GM21423 (cell line): ENCODE measurements at regions not wholly inside any gene's neighbourhood (a gene's known extent, or its start where the extent isn't known, plus 50 kb on each side); places are given as distances from the start of the nearest gene placed in this dataset.
"Not testable (repeated sequence)": the region's sequence is repeated elsewhere in the genome, so short reads cannot be mapped to it uniquely, and the experiment has no call there.

Experiments used
- ATAC-seq: cut with Tn5 transposase; IDR thresholded peaks from one replicate; pipeline ENCODE4 v1.9.1; 2021; ENCODE audit warnings: mild to moderate bottlenecking, moderate library complexity; ENCODE audit not compliant: unreplicated experiment

DNA sequence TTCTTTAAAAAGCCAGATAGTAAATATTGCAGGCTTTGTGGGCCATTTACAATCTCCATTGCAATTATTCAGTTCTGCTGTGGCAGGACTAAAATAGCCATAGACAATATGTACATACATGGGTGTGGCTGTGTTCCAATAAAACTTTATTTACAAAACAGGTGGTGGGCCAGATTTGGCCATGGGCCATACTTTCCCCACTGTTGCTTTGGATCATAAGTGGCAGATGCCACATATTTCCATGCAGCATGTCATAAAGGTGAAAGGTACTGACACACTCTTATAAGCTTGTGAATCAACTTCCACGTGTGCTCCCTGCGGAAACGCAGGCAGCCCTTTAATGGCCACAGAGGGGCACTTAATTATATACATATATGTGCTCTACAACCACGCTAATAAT lies 244.4 kb upstream of the FOXN3 start:
- no peak for ATAC-seq

DNA sequence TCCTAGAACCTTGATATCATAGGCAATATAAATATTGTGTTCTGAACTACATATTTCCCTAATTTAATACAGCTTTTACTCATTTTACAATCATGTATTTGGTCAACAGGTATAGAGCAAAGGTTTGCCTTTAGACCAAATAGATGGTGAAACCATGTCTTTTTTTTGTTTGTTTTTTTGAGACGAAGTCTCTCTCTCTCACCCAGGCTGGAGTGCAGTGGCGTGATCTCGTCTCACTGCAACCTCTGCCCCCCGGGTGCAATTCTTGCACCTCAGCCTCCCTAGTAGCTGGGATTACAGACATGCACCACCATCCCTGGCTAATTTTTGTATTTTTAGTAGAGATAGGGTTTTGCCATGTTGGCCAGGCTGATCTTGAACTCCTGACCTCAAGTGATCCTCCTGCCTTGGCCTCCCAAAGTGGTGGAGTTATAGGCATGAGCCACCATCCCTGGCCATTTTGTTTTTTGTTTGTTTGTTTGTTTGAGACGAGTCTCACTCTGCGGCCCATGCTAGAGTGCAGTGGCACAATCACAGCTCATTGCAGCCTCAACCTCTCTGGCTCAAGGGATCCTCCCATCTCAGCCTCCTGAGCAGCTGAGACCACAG lies 243.7 kb upstream of the FOXN3 start:
- ATAC-seq, result not testable (repeated sequence)

DNA sequence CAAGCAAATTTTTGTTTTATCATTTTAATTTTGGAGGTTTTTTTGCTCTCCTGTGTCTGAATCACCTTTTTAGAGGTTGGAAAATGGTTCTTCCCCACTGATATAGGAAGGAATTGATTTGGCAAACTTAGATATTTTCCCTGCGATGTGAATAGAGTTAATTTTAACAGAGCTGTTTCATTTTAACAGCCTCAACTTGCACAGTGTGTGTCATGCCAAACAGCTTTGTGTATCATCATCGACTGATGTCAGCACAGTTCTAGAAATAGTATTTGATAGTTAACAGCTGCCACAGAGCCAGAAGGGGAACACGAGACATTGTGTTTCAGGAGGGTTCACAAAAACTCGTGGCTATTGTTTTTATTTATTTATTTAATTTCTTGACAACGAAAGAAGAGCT lies 243.1 kb upstream of the FOXN3 start:
- no peak for ATAC-seq

DNA sequence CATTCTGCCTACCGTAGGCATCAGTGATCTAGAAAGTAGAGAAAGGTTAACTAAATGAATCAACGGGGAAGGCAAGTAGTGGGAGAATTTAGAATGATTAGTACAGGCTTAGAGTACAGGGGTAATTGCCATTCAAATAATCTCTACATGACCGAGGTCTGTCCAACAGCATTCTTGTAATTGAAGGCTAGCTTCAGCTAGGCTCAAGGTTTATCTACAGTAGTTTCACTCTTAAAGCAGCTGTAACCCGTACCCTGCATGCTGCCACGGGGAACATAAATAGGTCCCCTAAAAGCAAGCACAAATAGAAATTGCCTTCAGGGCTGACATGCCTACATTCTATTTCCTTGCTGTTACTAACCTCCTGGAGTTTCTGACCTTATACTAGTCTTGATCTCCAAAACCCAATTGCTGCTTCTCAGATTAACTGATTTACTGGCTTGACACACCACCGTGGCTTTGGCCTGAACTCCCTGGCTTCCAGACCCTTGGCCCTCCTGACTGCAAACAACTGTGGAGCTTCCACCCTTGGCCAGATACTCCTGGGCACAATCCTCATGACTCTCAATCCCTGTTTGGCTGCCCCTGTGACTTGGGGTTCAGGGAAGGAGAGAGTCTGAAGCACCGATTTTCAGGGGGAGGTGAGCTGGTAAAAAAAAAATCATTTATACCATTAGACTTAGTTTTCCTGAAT lies 242.1 kb upstream of the FOXN3 start:
- ATAC-seq, result no peak

DNA sequence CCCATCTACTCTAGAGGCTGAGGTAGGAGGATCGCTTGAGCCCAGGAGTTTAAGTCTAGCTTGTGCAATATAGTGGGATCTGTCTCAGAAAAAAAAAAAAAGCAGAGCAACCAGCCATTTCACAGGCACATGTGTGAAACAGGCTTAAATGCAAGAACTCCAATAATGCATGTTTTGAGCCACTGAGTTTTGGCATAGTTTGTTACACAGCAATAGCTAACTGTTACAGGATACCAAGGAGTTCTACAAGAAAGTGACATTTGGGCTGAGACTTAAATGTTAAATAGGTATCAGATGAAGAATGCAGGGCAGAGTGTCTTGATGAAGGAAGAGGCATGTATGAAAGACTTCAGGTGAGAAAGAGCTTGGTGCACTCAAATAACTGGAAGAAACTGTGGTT lies 240.0 kb upstream of the FOXN3 start:
- ATAC-seq, result no peak

DNA sequence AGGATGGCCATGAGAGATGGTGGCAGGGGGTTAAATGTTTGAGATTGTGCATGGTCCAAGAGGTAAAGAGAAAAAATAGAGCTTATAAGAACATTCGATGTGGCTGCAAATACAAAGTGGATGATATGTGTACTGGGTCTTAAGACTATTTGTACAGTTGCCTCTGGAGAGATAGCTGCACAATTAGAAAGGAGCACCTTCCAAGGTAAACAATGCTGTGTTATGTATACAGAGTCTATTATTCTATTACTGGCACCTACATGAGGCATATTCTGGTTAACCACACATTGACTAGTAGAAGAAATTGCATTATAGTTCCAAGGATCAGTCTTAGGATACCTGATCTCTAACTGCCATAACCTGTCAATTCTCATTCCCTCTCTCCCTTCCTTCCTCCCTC lies 238.0 kb upstream of the FOXN3 start:
- no peak for ATAC-seq

DNA sequence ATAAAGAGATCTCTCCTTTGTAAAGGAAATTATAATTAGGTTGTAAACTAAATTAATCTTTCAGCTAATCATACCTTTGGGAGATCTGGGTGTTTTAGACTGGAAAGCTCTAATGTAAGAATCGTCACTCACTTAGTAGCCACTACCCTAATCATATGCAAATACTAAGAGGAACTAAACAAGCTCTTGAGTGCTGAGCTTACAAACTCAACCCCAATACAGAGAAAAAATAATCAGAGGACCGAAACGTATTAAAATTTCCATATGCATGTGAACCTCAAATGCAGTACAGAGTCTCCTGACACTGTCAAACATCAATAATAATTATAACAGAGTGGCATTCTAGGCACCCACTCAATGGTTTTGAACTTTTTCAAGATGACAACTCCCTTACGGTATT lies 235.3 kb upstream of the FOXN3 start:
- no peak for ATAC-seq

DNA sequence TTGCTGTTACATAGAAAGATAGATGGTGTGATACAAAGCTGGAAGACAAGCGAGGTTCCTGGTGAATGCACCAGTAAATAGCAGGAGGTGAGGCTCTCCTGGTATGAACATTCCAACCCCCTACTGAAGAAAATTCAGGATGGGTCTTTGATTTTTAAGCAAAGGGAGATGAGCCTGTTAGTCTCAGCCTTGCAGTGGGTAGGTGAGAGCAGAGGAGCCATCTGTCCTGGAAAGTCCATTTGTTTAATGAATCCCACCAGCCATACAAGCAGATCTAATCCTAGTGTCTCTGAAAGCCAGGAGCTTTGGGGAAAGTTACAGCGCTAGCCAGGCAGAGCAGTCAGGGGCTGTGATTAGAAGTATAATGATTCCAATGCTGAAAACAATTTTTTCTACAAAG lies 234.8 kb upstream of the FOXN3 start:
- ATAC-seq, result no peak

DNA sequence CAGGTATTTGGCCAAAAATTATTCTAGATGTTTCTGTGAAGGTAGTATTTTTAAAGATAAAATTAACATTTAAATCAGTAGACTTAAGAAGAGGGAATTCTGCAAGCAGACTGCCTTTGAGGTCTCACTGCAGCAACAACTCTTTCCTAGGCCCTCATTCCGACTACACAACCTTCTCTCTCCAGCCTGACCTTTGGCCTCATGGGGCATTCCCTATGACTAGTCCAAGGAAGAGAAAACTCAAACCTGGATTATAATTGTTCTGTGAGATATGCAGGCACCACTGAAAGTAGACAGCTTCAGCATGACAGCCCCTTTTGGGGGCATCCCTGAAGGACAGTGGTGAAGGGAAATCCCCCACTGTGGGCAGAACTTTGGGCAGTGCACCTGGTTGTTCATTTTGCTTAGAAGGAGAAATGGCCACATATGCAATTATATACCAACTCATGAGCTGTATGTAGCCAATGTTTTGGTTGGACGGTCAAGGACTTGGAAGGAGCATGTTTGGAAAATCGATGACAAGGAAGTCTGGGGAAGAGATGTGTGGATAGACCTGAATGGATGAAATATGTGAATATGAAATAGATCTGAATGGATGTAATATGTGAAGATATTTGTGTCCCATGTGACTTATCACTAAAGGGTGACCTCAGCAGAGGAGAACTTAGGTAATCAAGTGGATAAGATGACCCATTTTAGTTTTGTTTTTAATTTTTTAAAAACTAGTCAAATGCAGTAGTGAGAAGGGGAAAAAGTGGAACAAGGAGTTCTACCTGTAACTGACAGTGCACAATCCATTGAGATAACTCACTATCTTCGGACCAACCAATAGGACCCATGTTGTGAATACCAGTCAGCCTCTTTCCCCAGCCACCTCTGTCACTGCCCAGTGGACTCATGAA lies 233.3 kb upstream of the FOXN3 start:
- ATAC-seq, result peak; percentile 46

DNA sequence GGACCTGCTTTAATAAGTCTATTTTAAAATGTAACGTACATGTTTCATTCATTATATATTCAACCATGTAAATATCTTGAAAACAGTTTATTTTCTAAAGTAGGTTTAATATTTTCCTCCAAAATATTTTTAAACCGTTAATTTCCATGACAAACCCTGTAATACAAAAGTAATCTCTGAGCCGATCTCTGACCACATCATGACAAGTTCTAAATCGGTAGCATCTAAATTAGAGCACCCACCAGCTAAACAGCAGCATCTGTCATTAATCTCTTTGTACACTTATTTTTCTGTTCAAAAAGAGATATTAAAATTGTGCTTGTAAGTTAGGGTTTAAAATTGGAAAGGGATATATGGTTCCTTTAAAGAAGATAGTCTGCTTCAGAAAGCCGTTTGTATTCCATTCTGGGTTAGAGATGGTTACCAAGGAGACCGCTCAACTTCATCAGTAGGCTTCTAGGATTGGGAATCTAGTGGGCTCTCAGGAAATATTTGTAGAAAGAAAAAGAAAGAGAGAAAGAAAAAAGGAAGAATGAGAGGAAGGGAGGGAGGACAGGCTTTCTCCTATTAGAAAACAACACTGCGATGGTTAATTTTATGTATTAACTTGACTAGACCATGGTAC lies 232.5 kb upstream of the FOXN3 start:
- no peak for ATAC-seq

DNA sequence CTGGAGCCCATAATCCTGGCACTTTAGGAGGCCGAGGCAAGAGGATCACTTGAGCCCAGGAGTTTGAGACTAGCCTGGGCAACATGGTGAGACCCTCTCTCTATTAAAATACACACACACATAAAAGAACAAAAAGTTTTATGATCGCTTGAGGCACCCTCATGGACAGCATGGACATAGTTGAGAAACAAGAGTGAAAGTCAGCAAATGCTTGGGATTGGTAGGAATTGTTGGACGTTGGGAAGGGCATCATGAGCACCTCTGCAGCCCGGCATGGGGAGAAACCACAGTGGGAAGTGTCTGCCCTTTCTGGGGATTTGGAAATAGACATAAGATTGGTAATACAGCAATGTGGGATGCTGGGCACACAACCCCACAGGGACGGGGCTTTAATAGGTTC lies 231.9 kb upstream of the FOXN3 start:
- ATAC-seq, result no peak

DNA sequence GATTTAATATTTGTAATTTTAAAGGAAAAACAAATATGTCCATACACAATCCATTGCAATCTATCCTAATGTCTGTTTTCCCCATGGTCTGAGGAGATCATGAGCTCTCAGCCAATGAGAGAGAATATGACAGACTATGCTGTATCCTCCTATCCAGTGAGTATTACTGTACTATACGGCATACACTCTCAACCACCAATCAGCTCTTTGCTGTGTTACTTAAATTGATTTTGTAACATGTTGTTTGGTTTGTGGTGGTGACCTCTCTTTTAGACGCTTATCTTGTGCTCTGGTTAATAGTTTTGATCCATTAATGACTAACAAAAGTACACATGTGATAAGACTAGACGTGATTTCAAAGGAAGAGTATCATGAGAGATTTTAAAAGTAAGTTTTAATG lies 231.5 kb upstream of the FOXN3 start:
- no peak for ATAC-seq

DNA sequence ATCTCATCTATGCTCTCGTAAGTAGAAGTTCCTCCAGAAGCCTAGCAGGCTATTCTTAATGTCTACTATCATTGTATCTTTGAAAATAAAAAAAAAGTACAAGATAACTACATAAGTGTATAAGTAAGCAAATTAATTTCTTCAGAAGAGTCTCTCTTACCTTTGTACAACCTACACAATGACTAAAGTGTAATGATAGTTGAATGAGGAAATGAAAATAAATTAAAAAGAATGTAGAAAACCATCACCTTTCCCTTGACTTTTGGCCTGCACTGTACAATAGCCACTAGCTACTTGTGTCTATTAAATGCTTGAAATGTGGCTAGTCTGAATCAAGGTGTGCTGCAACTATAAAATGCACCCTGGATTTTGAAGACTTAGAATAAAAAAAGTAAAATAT lies 229.9 kb upstream of the FOXN3 start:
- no peak for ATAC-seq

DNA sequence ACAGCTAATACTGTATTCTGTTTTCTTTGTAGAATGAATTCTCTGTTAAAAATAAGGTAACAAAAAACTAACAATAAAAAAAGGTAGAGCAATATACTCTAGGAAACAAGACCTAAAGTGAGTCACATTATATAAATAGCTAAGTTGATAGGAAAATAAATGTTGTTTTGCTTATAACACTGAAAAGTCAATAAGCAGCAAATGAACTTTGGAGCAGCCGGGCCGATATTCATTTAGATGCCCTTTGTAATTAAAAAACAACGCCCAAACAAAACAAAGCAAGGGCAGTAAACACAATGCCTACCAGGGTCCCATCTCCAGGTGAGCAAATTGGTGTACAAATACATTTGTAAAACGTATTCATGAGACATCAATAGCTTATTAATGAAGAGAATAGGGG lies 227.6 kb upstream of the FOXN3 start:
- ATAC-seq, result no peak

DNA sequence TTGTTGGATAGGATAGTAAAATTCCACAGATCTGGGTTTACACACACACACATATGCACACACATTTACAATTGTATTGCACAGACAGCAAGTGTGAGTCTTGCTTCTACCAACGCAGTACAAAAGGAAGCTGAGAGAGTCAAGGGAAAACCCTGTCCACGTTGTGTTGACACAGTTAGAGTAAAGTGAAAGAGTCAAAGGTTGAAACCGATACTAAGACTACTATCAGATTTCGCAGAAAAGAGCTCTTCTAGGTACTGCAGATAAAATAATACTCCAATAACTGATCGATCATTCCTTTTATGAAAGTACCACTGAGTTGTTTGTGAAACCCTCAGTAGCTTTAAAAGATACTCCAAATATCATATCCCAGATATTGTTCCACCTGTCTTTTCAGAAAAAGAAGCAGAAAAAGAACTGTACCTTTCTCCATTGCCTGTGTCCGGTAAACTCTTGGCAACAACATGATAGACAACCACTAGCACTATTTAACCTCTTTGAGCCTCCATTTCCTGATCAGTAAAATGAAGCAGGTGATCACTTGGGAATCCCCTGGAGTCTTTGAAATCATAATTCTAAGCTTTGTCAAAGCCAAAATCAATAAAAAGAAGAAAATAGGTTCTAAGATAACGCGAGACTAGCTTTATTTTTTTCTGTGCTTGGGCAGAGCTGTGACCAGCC lies 224.6 kb upstream of the FOXN3 start:
- peak; percentile 99 for ATAC-seq

DNA sequence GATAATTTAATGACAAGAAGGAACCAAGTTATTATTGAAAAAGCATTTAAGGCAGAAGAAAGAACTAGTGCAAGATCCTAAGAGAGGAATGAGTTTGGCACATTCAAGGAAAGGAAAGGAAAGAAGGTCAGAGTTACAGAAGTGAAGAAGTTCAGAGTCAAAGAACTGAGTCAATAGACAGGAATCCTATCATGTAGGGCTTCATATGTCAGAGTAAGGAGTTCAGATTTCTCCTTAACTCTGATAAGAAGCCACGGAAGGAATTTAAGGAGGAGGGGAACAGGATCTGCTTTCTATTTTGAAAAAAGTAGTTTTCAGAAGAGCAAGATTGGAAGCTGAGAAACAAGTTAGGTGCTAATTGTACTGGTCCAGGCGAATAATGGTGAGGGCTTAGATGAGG lies 223.1 kb upstream of the FOXN3 start:
- no peak for ATAC-seq

DNA sequence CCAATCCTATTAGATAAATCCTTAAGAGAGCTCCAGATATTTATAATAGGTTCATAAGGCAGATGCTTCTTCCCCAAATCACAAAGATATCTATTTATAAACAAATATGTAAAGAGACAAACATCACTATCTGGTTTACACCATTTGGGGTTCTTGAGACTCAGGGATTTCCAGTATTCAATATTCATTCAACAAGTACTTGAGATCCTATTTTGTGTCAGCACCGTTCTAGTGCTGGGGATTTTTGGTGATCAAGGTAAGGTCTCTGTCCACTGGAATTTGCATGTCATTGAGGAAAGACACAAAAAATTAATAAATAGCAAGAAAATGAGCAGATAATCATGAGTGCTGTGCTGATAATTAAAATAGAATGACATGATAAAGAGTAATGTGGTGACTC lies 222.7 kb upstream of the FOXN3 start:
- ATAC-seq, result no peak

DNA sequence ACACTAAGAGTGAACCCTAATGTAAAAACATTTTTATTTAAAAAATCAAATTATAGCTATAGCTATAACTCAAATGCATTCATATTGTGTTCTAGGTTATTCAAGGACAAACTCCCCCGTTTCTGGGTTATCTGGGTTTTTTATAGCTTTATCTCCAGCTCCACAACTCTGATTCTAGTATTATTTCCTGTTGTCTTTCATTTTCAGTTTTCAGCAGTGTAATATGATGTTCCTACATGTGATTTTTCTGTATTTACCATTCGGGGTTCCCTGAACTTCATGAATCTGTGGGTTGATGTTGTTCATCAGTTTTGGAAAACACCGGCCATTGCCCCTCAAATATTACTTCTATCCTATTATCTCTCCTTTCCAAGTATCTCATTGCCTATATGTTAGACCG lies 221.9 kb upstream of the FOXN3 start:
- no peak for ATAC-seq

DNA sequence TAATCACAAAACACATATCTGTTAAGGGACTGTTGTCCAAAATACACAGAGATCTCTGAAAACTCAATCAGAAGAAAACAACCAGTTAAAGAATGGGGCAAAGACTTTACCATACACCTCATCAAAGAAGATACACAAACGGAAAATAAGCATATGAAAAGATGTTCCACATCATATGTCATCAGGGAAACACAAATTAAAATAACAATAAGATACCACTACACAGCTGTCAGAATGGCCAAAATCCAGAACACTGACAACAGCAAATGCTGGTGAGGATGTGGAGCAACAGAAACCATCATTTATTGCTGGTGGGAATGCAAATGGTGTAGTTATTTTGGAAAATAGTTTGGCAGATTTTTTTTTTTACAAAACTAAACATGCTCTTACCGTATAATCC lies 220.5 kb upstream of the FOXN3 start:
- ATAC-seq, result no peak

DNA sequence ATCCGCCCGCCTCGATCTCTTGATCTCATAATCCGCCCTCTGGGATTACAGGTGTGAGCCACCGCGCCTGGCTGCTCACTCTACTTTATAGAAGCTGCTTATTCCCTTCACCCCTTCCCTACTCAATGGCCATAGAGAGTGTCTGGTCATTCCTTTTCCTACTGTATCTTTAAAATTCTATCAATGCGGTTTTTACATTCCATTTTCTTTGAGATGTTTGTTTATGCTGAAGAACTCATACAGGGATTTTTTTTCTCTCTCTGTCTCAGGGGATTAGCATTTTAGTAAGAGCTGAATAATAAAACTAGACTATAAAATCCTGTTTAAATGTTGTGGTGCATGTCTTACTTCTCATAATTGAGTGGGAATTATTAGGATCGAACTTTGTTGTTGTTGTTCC lies 218.6 kb upstream of the FOXN3 start:
- ATAC-seq, result no peak

DNA sequence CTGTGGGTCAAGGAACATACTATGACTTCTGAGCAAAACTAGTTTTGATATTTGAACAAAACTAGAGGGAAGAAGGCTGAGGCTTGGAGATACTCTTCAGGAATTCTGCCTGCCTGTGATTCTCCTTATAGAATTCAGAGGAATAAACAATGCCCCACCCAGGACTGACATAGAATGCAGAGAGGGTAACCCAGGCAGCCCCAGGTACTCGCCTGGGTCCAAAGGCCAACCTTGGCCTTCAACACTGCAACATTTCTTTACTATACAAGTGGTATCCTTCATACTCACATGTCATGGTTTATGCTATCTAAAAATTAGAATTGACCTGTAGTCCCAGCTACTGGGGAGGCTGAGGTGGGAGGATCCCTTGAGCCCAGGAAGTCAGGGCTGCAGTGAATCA lies 217.0 kb upstream of the FOXN3 start:
- ATAC-seq, result no peak
